GM18870 (cell line): ENCODE measurements at regions not wholly inside any gene's neighbourhood (a gene's known extent, or its start where the extent isn't known, plus 50 kb on each side); places are given as distances from the start of the nearest gene placed in this dataset.
"Not testable (repeated sequence)": the region's sequence is repeated elsewhere in the genome, so short reads cannot be mapped to it uniquely, and the experiment has no call there.

Source experiments
- ATAC-seq: cut with Tn5 transposase; IDR thresholded peaks from one replicate; pipeline ENCODE4 v1.9.1; 2021; ENCODE audit warnings: moderate library complexity; ENCODE audit not compliant: unreplicated experiment

- ATAC-seq = no peak
These were observed 707.2 kb downstream of the NTRK3 start for GRCh38 chr15:87549296-87549695.

- ATAC-seq = not testable (repeated sequence)
These were observed 707.9 kb downstream of the NTRK3 start for GRCh38 chr15:87548590-87548989.

GRCh38 chr15:87547470-87548181 is 708.9 kb downstream of the NTRK3 start:
- no peak for ATAC-seq

GRCh38 chr15:87538327-87538834 is 718.2 kb downstream of the NTRK3 start:
- no peak for ATAC-seq

GRCh38 chr15:87537295-87537694 is 719.2 kb downstream of the NTRK3 start:
- no peak for ATAC-seq

GRCh38 chr15:87533637-87534036 is 722.9 kb downstream of the NTRK3 start:
- ATAC-seq = not testable (repeated sequence)

GRCh38 chr15:87528873-87529272 is 727.7 kb downstream of the NTRK3 start:
- ATAC-seq = no peak

- ATAC-seq = no peak
These were observed 728.7 kb downstream of the NTRK3 start for GRCh38 chr15:87527875-87528274.

GRCh38 chr15:87527416-87527815 is 729.1 kb downstream of the NTRK3 start:
- ATAC-seq = no peak

- ATAC-seq = no peak
These were observed 733.0 kb downstream of the NTRK3 start for GRCh38 chr15:87523516-87523915.

GRCh38 chr15:87522997-87523396 is 733.5 kb downstream of the NTRK3 start:
- ATAC-seq = no peak

GRCh38 chr15:87518957-87519356 is 737.6 kb downstream of the NTRK3 start:
- ATAC-seq = no peak

GRCh38 chr15:87508086-87508485 is 748.5 kb downstream of the NTRK3 start:
- ATAC-seq = no peak

GRCh38 chr15:87502173-87502572 is 754.4 kb downstream of the NTRK3 start:
- ATAC-seq = no peak

GRCh38 chr15:87500240-87500639 is 756.3 kb downstream of the NTRK3 start:
- no peak for ATAC-seq

GRCh38 chr15:87498560-87498959 is 758.0 kb downstream of the NTRK3 start:
- ATAC-seq = no peak

- no peak for ATAC-seq
These were observed 759.7 kb downstream of the NTRK3 start for GRCh38 chr15:87496795-87497194.

GRCh38 chr15:87496109-87496508 is 760.4 kb downstream of the NTRK3 start:
- no peak for ATAC-seq

GRCh38 chr15:87493803-87494202 is 762.7 kb downstream of the NTRK3 start:
- ATAC-seq = no peak

GRCh38 chr15:87492321-87492720 is 764.2 kb downstream of the NTRK3 start:
- no peak for ATAC-seq

GRCh38 chr15:87490666-87491065 is 765.9 kb downstream of the NTRK3 start:
- ATAC-seq = no peak

GRCh38 chr15:87489902-87490665 is 766.5 kb downstream of the NTRK3 start:
- no peak for ATAC-seq
